K562 (cell line): ENCODE measurements at regions not wholly inside any gene's neighbourhood (a gene's known extent, or its start where the extent isn't known, plus 50 kb on each side); places are given as distances from the start of the nearest gene placed in this dataset.
A peak's percentile ranks its signal among the peaks of the same experiment; 100 is the strongest.

ENCODE experiments used
- ATAC-seq: fragments of 200-7000 bp; cut with Tn5 transposase; 3 replicates; pipeline ENCODE4 v1.9.1; 2020; ENCODE audit warnings: moderate library complexity
- BruUV-seq: library from RNA; stranded (reverse); fragments of 400-500 nt; replicated peaks from 2 replicates; lab custom pipeline; 2021; lab: Mats Ljungman, UMichigan
- CTCF ChIA-PET: fragments of 300-600 bp; formaldehyde crosslinking; extraction: SDS; loops from one replicate; lab custom pipeline; 2021; ENCODE audit warnings: low intra/inter-chr PET ratio; lab: Yijun Ruan, JAX
- POLR2A ChIA-PET: fragments of 300-600, 350-650 bp; sonication (Branson Sonifier 250); formaldehyde crosslinking; extraction: SDS; loops from one replicate; lab custom pipeline; 2021; ENCODE audit warnings: antibody characterized with exemption, inconsistent platforms; lab: Yijun Ruan, JAX
- DNase-seq, 4 experiments: peaks; one replicate each; pipeline versions ENCODE4 v3.0.0 to v3.0.0-alpha.2; 2011 to 2018; ENCODE audit warnings: low spot score in 3 of 4, mixed read lengths in 3 of 4; ENCODE audit errors: extremely low read depth in 1 of 4
- FAIRE-seq: peaks from 2 replicates; lab custom pipeline; 2011; peaks lifted over from hg19 to GRCh38; lab: Jason Lieb, UNC
- H2AFZ ChIP-seq: 2 replicates; pipeline ENCODE4 v1.6.0; 2011; ENCODE audit warnings: low read depth, low read length, control low read depth, inconsistent platforms
- H3K27ac ChIP-seq: fragments of 200-600 bp; 3 replicates; pipeline ENCODE4 v1.8.0; 2011; ENCODE audit warnings: low read depth, mild to moderate bottlenecking, control low read depth, inconsistent platforms, low read length, moderate library complexity, mixed read lengths; ENCODE audit errors: extremely low read depth
- H3K27me3 ChIP-seq, 2 experiments: fragments of 300-600 bp in 1 of 2; 2 replicates in 1 of 2; 3 replicates in 1 of 2; pipeline versions ENCODE4 v1.6.0 to v1.8.0; 2011; ENCODE audit warnings: inconsistent platforms in 2 of 2, low read length in 2 of 2, mild to moderate bottlenecking in 1 of 2, mixed read lengths in 1 of 2, moderate library complexity in 1 of 2; ENCODE audit not compliant: control insufficient read depth in 2 of 2, insufficient read depth in 2 of 2
- H3K36me3 ChIP-seq: fragments of 300-600 bp; 3 replicates; pipeline ENCODE4 v1.8.0; 2011; ENCODE audit warnings: mild to moderate bottlenecking, low read length, inconsistent platforms; ENCODE audit not compliant: control insufficient read depth, insufficient read depth
- H3K4me1 ChIP-seq, 2 experiments: fragments of 200-600 bp in 1 of 2; replicated peaks in 1 of 2; 2 replicates in 1 of 2; 3 replicates in 1 of 2; pipeline versions ENCODE4 v1.5.1 to v1.8.0; 2011; ENCODE audit warnings: inconsistent platforms in 2 of 2, low read length in 2 of 2, mild to moderate bottlenecking in 1 of 2, mixed read lengths in 1 of 2, moderate library complexity in 1 of 2; ENCODE audit not compliant: control insufficient read depth in 2 of 2, insufficient read depth in 2 of 2
- H3K4me2 ChIP-seq: 2 replicates; pipeline ENCODE4 v1.6.1; 2011; ENCODE audit warnings: low read length, control low read depth, inconsistent platforms, mixed read lengths; ENCODE audit not compliant: insufficient read depth
- H3K4me3 ChIP-seq: fragments of 200-600 bp; sonication (generic), shearing (Covaris generic); 2 replicates; pipeline ENCODE4 v1.5.1; 2016; ENCODE audit warnings: control low read depth, inconsistent platforms
- H3K79me2 ChIP-seq: fragments of 200-600 bp; 3 replicates; pipeline ENCODE4 v1.8.0; 2011; ENCODE audit warnings: low read length, inconsistent platforms; ENCODE audit not compliant: control insufficient read depth, insufficient read depth
- H3K9ac ChIP-seq, 2 experiments: 2 replicates each; pipeline versions ENCODE4 v1.6.0 to v1.6.1; 2011; ENCODE audit warnings: low read depth in 2 of 2, low read length in 2 of 2, control low read depth in 1 of 2, inconsistent platforms in 1 of 2, mild to moderate bottlenecking in 1 of 2, mixed read lengths in 1 of 2; ENCODE audit not compliant: insufficient read depth in 1 of 2
- H3K9me1 ChIP-seq: one replicate; pipeline ENCODE4 v1.6.0; 2011; ENCODE audit warnings: inconsistent platforms, mild to moderate bottlenecking, low read length, moderate library complexity; ENCODE audit not compliant: control insufficient read depth, insufficient read depth
- H3K9me3 ChIP-seq: replicated peaks from 2 replicates; pipeline ENCODE4 v1.5.1; 2011; ENCODE audit warnings: low read depth, low read length, inconsistent platforms; ENCODE audit not compliant: control insufficient read depth, insufficient read depth
- H4K20me1 ChIP-seq: replicated peaks from 2 replicates; pipeline ENCODE4 v1.6.1; 2011; ENCODE audit warnings: low read length, inconsistent platforms, mixed read lengths; ENCODE audit not compliant: control insufficient read depth, insufficient read depth
- CEBPG ChIP-seq, 3 experiments: fragments of 200-800 bp in 1 of 3; sonication (Bioruptor generic) in 1 of 3; sonication (generic) in 1 of 3; formaldehyde crosslinking in 1 of 3; IDR thresholded peaks in 2 of 3; conservative IDR thresholded peaks in 1 of 3; 2 replicates each; pipeline versions ENCODE4 v1.6.1 to v1.8.0; 2016 to 2022; ENCODE audit warnings: missing compliant biosample characterization in 2 of 3, missing genetic modification characterization in 2 of 3, mild to moderate bottlenecking in 1 of 3, missing genetic modification reagents in 1 of 3
- NCOA2 ChIP-seq, 2 experiments: fragments of 450-650 bp; IDR thresholded peaks; 2 replicates each; pipeline ENCODE4 v1.6.1; 2018; ENCODE audit warnings: mild to moderate bottlenecking in 2 of 2, moderate library complexity in 1 of 2; ENCODE audit not compliant: partially characterized antibody in 2 of 2
- NRF1 ChIP-seq, 2 experiments: fragments of 450-650 bp; IDR thresholded peaks in 1 of 2; conservative IDR thresholded peaks in 1 of 2; 2 replicates each; pipeline ENCODE4 v1.6.1; 2014; ENCODE audit warnings: mild to moderate bottlenecking in 2 of 2
- POLR2B ChIP-seq: fragments of 450-650 bp; IDR thresholded peaks from 2 replicates; pipeline ENCODE4 v1.6.1; 2018; ENCODE audit warnings: low read depth; ENCODE audit not compliant: partially characterized antibody
- ZNF23 ChIP-seq: fragments of 250-450 bp; sonication (Bioruptor Pico); IDR thresholded peaks from 2 replicates; pipeline ENCODE4 v1.4.0; 2020; ENCODE audit warnings: mild to moderate bottlenecking
- ZNF253 ChIP-seq: fragments of 250-450 bp; sonication (Bioruptor Pico); conservative IDR thresholded peaks from 2 replicates; pipeline ENCODE4 v1.6.1; 2021; ENCODE audit warnings: mild to moderate bottlenecking
- ZNF311 ChIP-seq: fragments of 250-450 bp; sonication (Bioruptor Pico); IDR thresholded peaks from 2 replicates; pipeline ENCODE4 v1.4.0; 2020; ENCODE audit warnings: mild to moderate bottlenecking, moderate library complexity
- ZNF354B ChIP-seq: fragments of 250-450 bp; sonication (Bioruptor Pico); IDR thresholded peaks from 2 replicates; pipeline ENCODE4 v1.4.0; 2020
- ZNF507 ChIP-seq: conservative IDR thresholded peaks from 2 replicates; pipeline ENCODE4 v1.6.1; 2017; ENCODE audit warnings: missing genetic modification characterization, missing compliant biosample characterization
- WGBS: fragments of 100-300 bp; shearing (Covaris generic); methylation state at CpG from one replicate; pipeline ENCODE4 v1.1.6; 2016; ENCODE audit warnings: low coverage, mixed read lengths; ENCODE audit not compliant: insufficient coverage; ENCODE audit errors: missing lambda C conversion rate; 5-methylcytosine and 5-hydroxymethylcytosine counted together
- in situ Hi-C: fragments of 300-500 bp; cut with MboI; formaldehyde crosslinking; loops from 4 replicates; pipeline ENCODE4 v1.15.0; 2018; ENCODE audit warnings: inconsistent platforms, mixed read lengths
- intact Hi-C: fragments of 100-400 bp; cut with micrococcal nuclease; formaldehyde crosslinking; loops from 2 replicates; pipeline ENCODE4 v1.14.2; 2022
- TF ChIP-seq, protein P1 (sequence below), 2 experiments: fragments of 450-650 bp in 1 of 2; sonication (generic) in 1 of 2; formaldehyde crosslinking in 1 of 2; IDR thresholded peaks in 1 of 2; conservative IDR thresholded peaks in 1 of 2; 2 replicates each; pipeline versions ENCODE4 v1.6.1 to v1.8.1; 2016 to 2023; ENCODE audit warnings: mild to moderate bottlenecking in 2 of 2, moderate library complexity in 2 of 2, inconsistent platforms in 1 of 2, missing genetic modification reagents in 1 of 2
- TF ChIP-seq, protein P2 (sequence below): fragments of 250-450 bp; sonication (Bioruptor Pico); IDR thresholded peaks from 2 replicates; pipeline ENCODE4 v1.5.0; 2021
- TF ChIP-seq, protein P3 (sequence below): sonication (generic); formaldehyde crosslinking; IDR thresholded peaks from 2 replicates; pipeline ENCODE4 v1.8.1; 2023; ENCODE audit warnings: missing genetic modification reagents, mild to moderate bottlenecking, borderline replicate concordance
- TF ChIP-seq, protein P4 (sequence below), 2 experiments: fragments of 450-650 bp in 1 of 2; sonication (generic) in 1 of 2; formaldehyde crosslinking; conservative IDR thresholded peaks; 2 replicates each; pipeline versions ENCODE4 v1.4.0 to v1.8.1; 2020 to 2022; ENCODE audit warnings: mild to moderate bottlenecking in 1 of 2, missing genetic modification reagents in 1 of 2

DNA sequence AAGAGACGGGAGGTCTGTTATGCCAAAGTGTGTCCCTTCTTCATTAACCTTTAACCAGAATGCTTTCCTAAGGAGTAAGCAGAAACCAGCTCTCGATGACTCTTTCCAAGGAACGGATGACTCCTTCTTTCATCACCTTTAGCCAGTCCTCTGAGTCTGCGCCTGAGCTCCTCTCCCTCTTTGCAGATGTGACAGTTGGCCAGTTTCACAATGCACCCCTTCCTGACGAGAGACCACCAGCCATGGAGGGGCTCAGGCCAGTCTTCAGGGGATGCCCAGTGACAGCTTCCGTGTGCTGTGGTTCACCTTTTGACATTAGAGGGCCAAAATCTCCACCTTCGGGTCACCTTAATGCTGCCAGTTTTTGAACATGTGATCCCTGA lies 826.1 kb downstream of the TBC1D22A start:
- ChIA-PET CTCF (no interaction called here), POLR2A (interaction anchor here (0.5 to 0.9 kb wide), 2 partner anchors 11 to 106 kb away, joined by 3 read pairs; no protein-coding TSS in a partner anchor)
- Histone ChIP-seq H3K27ac (no peak overlapping the region), H3K36me3 (no peaks in the 10 kb centered on the region), H3K9me1 (no peaks in the 10 kb centered on the region), H3K27me3 (peaks cover 10 to 31% of the 10 kb centered on the region in 2 experiments; a peak in 4 of 5 replicates), H3K4me3 (no peak overlapping the region), H2AFZ (no peak overlapping the region), H3K4me1 (no peaks in the 10 kb centered on the region), H3K9ac (no peak overlapping the region), H3K79me2 (no peaks in the 10 kb centered on the region), H3K9me3 (no peaks in the 10 kb centered on the region), H4K20me1 (no peaks in the 10 kb centered on the region; the same call in 1 of the 2 replicates), H3K4me2 (no peak overlapping the region)
- 3% methylated on average over 5 of the region's 7 CpGs for WGBS
- ATAC-seq (no peak), FAIRE-seq (no peak), DNase-seq (no peak)
- no peak for TF ChIP-seq ZNF311 (CRISPR knock-in tag)
- TF ChIP-seq NRF1 (conservative IDR thresholded peaks at IDR 0.05 in 1 of 2, IDR thresholded peaks at IDR 0.05 in 1 of 2), result peak; percentile 63 to 68
- TF ChIP-seq, protein P1, sequence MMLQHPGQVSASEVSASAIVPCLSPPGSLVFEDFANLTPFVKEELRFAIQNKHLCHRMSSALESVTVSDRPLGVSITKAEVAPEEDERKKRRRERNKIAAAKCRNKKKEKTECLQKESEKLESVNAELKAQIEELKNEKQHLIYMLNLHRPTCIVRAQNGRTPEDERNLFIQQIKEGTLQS (IDR thresholded peaks at IDR 0.05), result 0 out of 2 replicates have a peak, but pooled peaks have one; percentile 16
- TF ChIP-seq, protein P1 (CRISPR knock-in tag; conservative IDR thresholded peaks at IDR 0.05), result no peak
- TF ChIP-seq NCOA2 (IDR thresholded peaks at IDR 0.05; ENCODE audit: partially characterized antibody in 2 of 2), result no peak
- no peak for TF ChIP-seq CEBPG (CRISPR knock-in tag; IDR thresholded peaks at IDR 0.05)
- peak in 1 of 2 experiments; percentile 42; a peak in 1 of 4 replicates for TF ChIP-seq CEBPG (tag; conservative IDR thresholded peaks at IDR 0.05 in 1 of 2, IDR thresholded peaks at IDR 0.05 in 1 of 2)
- no peak for TF ChIP-seq POLR2B
- TF ChIP-seq, protein P2, sequence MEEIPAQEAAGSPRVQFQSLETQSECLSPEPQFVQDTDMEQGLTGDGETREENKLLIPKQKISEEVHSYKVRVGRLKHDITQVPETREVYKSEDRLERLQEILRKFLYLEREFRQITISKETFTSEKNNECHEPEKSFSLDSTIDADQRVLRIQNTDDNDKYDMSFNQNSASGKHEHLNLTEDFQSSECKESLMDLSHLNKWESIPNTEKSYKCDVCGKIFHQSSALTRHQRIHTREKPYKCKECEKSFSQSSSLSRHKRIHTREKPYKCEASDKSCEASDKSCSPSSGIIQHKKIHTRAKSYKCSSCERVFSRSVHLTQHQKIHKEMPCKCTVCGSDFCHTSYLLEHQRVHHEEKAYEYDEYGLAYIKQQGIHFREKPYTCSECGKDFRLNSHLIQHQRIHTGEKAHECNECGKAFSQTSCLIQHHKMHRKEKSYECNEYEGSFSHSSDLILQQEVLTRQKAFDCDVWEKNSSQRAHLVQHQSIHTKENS (CRISPR knock-in tag), result no peak
- TF ChIP-seq, protein P3, sequence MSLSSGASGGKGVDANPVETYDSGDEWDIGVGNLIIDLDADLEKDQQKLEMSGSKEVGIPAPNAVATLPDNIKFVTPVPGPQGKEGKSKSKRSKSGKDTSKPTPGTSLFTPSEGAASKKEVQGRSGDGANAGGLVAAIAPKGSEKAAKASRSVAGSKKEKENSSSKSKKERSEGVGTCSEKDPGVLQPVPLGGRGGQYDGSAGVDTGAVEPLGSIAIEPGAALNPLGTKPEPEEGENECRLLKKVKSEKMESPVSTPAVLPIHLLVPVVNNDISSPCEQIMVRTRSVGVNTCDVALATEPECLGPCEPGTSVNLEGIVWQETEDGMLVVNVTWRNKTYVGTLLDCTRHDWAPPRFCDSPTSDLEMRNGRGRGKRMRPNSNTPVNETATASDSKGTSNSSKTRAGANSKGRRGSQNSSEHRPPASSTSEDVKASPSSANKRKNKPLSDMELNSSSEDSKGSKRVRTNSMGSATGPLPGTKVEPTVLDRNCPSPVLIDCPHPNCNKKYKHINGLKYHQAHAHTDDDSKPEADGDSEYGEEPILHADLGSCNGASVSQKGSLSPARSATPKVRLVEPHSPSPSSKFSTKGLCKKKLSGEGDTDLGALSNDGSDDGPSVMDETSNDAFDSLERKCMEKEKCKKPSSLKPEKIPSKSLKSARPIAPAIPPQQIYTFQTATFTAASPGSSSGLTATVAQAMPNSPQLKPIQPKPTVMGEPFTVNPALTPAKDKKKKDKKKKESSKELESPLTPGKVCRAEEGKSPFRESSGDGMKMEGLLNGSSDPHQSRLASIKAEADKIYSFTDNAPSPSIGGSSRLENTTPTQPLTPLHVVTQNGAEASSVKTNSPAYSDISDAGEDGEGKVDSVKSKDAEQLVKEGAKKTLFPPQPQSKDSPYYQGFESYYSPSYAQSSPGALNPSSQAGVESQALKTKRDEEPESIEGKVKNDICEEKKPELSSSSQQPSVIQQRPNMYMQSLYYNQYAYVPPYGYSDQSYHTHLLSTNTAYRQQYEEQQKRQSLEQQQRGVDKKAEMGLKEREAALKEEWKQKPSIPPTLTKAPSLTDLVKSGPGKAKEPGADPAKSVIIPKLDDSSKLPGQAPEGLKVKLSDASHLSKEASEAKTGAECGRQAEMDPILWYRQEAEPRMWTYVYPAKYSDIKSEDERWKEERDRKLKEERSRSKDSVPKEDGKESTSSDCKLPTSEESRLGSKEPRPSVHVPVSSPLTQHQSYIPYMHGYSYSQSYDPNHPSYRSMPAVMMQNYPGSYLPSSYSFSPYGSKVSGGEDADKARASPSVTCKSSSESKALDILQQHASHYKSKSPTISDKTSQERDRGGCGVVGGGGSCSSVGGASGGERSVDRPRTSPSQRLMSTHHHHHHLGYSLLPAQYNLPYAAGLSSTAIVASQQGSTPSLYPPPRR (CRISPR knock-in tag), result no peak
- TF ChIP-seq, protein P4, sequence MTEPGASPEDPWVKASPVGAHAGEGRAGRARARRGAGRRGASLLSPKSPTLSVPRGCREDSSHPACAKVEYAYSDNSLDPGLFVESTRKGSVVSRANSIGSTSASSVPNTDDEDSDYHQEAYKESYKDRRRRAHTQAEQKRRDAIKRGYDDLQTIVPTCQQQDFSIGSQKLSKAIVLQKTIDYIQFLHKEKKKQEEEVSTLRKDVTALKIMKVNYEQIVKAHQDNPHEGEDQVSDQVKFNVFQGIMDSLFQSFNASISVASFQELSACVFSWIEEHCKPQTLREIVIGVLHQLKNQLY (CRISPR knock-in tag; conservative IDR thresholded peaks at IDR 0.05), result no peak
- no peak for TF ChIP-seq ZNF354B (CRISPR knock-in tag)
- TF ChIP-seq ZNF507 (tag), result no peak
- no peak for TF ChIP-seq ZNF253 (CRISPR knock-in tag)
- no peak for TF ChIP-seq ZNF23 (CRISPR knock-in tag)
- in situ Hi-C loops (loop anchor here (25.0 kb wide), 1 partner anchor 899 kb away; a partner anchor contains a TSS), intact Hi-C loops (no loop called here)
- BruUV-seq, result no TSS peak
